ENCODE measurements at regions not wholly inside any gene's neighbourhood (a gene's known extent, or its start where the extent isn't known, plus 50 kb on each side); places are given as distances from the start of the nearest gene placed in this dataset.

DNA sequence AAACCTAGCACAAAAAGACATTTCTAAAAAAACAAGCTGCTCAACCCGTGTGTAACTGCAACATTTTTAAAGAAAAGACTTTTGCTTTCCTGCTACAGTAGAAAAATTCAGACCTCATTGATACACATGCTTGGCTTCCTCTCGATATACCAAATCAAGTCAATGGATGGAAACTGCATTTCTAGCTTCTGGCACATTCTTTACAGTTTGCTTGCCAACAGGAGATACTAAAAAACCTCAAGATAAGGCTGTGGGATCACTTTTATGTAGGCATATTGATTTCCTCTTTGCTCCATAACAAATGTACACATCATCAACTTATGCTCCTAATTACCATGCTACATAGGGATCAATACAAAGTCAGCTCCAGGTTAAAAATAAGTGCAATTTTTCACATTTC lies 178.4 kb downstream of the SIPA1L2 start:
- DNase-seq (ENCODE audit: low spot score), result no peak
- H3K27me3 Mint-ChIP-seq (ENCODE audit: insufficient read depth, low read depth), result no peaks in the 10 kb centered on the region
- Histone ChIP-seq H3F3A (ENCODE audit: low read depth) (peaks cover under 1% of the 10 kb centered on the region), H3K9ac (no peak overlapping the region), H3K9me3 (ENCODE audit: low read depth) (no peaks in the 10 kb centered on the region), H3K79me2 (ENCODE audit: low read depth) (no peaks in the 10 kb centered on the region), H3K27ac (no peak overlapping the region), H4K20me1 (ENCODE audit: low read depth) (no peaks in the 10 kb centered on the region), H3K4me2 (no peak overlapping the region), H3K4me1 (peaks cover 13% of the 10 kb centered on the region), H2AFZ (replicated peaks) (no peak overlapping the region), H3K27me3 (no peaks in the 10 kb centered on the region), H3K4me3 (no peak overlapping the region), H3K36me3 (no peaks in the 10 kb centered on the region)
- no peaks in the 10 kb centered on the region for H3K9me3 Mint-ChIP-seq
- TF ChIP-seq, protein P1, sequence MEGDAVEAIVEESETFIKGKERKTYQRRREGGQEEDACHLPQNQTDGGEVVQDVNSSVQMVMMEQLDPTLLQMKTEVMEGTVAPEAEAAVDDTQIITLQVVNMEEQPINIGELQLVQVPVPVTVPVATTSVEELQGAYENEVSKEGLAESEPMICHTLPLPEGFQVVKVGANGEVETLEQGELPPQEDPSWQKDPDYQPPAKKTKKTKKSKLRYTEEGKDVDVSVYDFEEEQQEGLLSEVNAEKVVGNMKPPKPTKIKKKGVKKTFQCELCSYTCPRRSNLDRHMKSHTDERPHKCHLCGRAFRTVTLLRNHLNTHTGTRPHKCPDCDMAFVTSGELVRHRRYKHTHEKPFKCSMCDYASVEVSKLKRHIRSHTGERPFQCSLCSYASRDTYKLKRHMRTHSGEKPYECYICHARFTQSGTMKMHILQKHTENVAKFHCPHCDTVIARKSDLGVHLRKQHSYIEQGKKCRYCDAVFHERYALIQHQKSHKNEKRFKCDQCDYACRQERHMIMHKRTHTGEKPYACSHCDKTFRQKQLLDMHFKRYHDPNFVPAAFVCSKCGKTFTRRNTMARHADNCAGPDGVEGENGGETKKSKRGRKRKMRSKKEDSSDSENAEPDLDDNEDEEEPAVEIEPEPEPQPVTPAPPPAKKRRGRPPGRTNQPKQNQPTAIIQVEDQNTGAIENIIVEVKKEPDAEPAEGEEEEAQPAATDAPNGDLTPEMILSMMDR (IDR thresholded peaks at IDR 0.05), result no peak
- TF ChIP-seq EZH2phosphoT487 (IDR thresholded peaks at IDR 0.05), result no peak
- TF ChIP-seq EZH2 (IDR thresholded peaks at IDR 0.05), result no peak
- no peak overlapping the region for H3K4me3 Mint-ChIP-seq
- no peak overlapping the region for H3K27ac Mint-ChIP-seq
- H3K36me3 Mint-ChIP-seq, result peaks cover 26% of the 10 kb centered on the region
- peaks cover 35% of the 10 kb centered on the region for H3K4me1 Mint-ChIP-seq

DNA sequence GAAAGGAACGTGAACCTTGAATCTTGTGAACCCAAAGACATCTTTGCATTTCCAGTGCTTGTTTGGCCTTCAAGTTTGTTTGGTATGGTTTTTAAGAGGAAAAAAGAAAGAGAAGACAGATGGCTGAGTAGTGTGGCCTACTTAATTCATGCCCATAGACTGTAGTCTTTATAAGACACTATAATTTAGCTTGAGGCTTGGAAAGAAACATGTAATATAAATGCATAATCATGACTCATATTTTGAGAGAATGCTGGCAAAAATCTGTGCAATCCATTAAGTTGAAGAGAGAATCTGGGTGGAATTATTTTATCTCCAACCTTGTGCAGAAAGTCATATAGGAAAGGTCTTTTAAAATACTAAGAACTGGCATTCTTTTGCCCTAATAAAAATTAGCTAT lies 179.3 kb downstream of the SIPA1L2 start:
- Histone ChIP-seq H3K4me3 (no peak overlapping the region), H4K20me1 (ENCODE audit: low read depth) (no peaks in the 10 kb centered on the region), H2AFZ (replicated peaks) (no peak overlapping the region), H3K9me3 (ENCODE audit: low read depth) (no peaks in the 10 kb centered on the region), H3K27me3 (no peaks in the 10 kb centered on the region), H3K4me2 (no peak overlapping the region), H3K36me3 (no peaks in the 10 kb centered on the region), H3K9ac (no peak overlapping the region), H3K4me1 (peaks cover 13% of the 10 kb centered on the region), H3K79me2 (ENCODE audit: low read depth) (no peaks in the 10 kb centered on the region), H3K27ac (no peak overlapping the region), H3F3A (ENCODE audit: low read depth) (no peaks in the 10 kb centered on the region)
- Mint-ChIP-seq H3K36me3 (peaks cover 23% of the 10 kb centered on the region), H3K9me3 (no peaks in the 10 kb centered on the region), H3K27ac (no peak overlapping the region), H3K4me1 (peaks cover 30% of the 10 kb centered on the region), H3K27me3 (ENCODE audit: insufficient read depth, low read depth) (no peaks in the 10 kb centered on the region), H3K4me3 (no peak overlapping the region)
- TF ChIP-seq EZH2 (IDR thresholded peaks at IDR 0.05), result no peak
- TF ChIP-seq EZH2phosphoT487 (IDR thresholded peaks at IDR 0.05), result no peak
- TF ChIP-seq, protein P1 (IDR thresholded peaks at IDR 0.05), result no peak
- no peak for DNase-seq (ENCODE audit: low spot score)

DNA sequence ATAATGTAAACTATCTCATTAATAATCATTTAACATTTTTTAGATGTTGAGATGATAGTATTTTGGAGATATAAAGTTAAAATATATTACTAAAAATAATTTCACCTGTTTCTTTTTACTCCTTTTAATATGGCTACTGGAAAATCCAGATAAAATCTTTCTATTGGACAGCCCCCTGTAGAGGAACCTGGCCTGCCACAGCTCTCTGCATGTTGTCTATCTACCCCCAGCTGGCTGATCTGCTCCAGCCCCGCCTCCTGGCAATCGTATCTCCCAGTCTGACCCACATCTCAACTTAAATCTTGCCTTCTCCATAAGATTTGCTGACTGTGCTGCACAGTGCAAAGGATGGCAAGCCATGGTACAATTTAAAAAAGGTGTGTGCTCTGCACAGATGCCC lies 182.8 kb downstream of the SIPA1L2 start:
- Mint-ChIP-seq H3K27ac (no peak overlapping the region), H3K36me3 (peaks cover 33% of the 10 kb centered on the region), H3K4me1 (peaks cover 14% of the 10 kb centered on the region), H3K9me3 (no peaks in the 10 kb centered on the region), H3K4me3 (no peak overlapping the region), H3K27me3 (ENCODE audit: insufficient read depth, low read depth) (no peaks in the 10 kb centered on the region)
- Histone ChIP-seq H2AFZ (replicated peaks) (no peak overlapping the region), H3K4me3 (no peak overlapping the region), H3K4me1 (peaks cover 6% of the 10 kb centered on the region), H3F3A (ENCODE audit: low read depth) (no peaks in the 10 kb centered on the region), H3K27me3 (no peaks in the 10 kb centered on the region), H3K9ac (no peak overlapping the region), H3K79me2 (ENCODE audit: low read depth) (no peaks in the 10 kb centered on the region), H3K27ac (no peak overlapping the region), H3K36me3 (no peaks in the 10 kb centered on the region), H4K20me1 (ENCODE audit: low read depth) (no peaks in the 10 kb centered on the region), H3K9me3 (ENCODE audit: low read depth) (no peaks in the 10 kb centered on the region), H3K4me2 (no peak overlapping the region)
- TF ChIP-seq EZH2 (IDR thresholded peaks at IDR 0.05), result no peak
- TF ChIP-seq, protein P1 (IDR thresholded peaks at IDR 0.05), result no peak
- no peak for TF ChIP-seq EZH2phosphoT487 (IDR thresholded peaks at IDR 0.05)
- no peak for DNase-seq (ENCODE audit: low spot score)
